Panc1 (cell line): ENCODE measurements at regions not wholly inside any gene's neighbourhood (a gene's known extent, or its start where the extent isn't known, plus 50 kb on each side); places are given as distances from the start of the nearest gene placed in this dataset.
"Not testable (repeated sequence)": the region's sequence is repeated elsewhere in the genome, so short reads cannot be mapped to it uniquely, and the experiment has no call there.

Experiments used
- ATAC-seq: fragments of 200-7000 bp; cut with Tn5 transposase; 2 replicates; pipeline ENCODE4 v1.9.1; 2020; ENCODE audit warnings: mild to moderate bottlenecking, moderate library complexity
- BruUV-seq: library from RNA; stranded (reverse); fragments of 400-500 nt; replicated peaks from 2 replicates; lab custom pipeline; 2021; lab: Mats Ljungman, UMichigan
- CTCF ChIA-PET: fragments of 300-600 bp; sonication (Branson Sonifier 250); formaldehyde crosslinking; loops from one replicate; lab custom pipeline; 2022; ENCODE audit warnings: antibody characterized with exemption; lab: Charles Lee
- POLR2A ChIA-PET: fragments of 300-600 bp; sonication (Branson Sonifier 250); formaldehyde crosslinking; loops from one replicate; lab custom pipeline; 2022; ENCODE audit warnings: antibody characterized with exemption; lab: Charles Lee
- DNase-seq: peaks from one replicate; pipeline ENCODE4 v3.0.0-alpha.2; 2010; ENCODE audit warnings: low read depth, low spot score
- H3K27ac ChIP-seq: 2 replicates; pipeline ENCODE4 v1.5.1; 2011; ENCODE audit warnings: mild to moderate bottlenecking, low read length, inconsistent platforms
- H3K27me3 ChIP-seq: fragments of 200-500 bp; sonication (Bioruptor generic); 2 replicates; pipeline ENCODE4 v1.6.0; 2014; ENCODE audit warnings: low read length, inconsistent platforms; ENCODE audit not compliant: control insufficient read depth, insufficient read depth
- H3K36me3 ChIP-seq: fragments of 200-500 bp; sonication (Bioruptor generic); 2 replicates; pipeline ENCODE4 v1.5.1; 2014; ENCODE audit warnings: inconsistent platforms, mild to moderate bottlenecking, low read length, moderate library complexity; ENCODE audit not compliant: control insufficient read depth, insufficient read depth
- H3K4me1 ChIP-seq: 2 replicates; pipeline ENCODE4 v1.5.1; 2011; ENCODE audit warnings: inconsistent platforms, mild to moderate bottlenecking, low read length, moderate library complexity; ENCODE audit not compliant: control insufficient read depth, insufficient read depth
- H3K4me3 ChIP-seq, 2 experiments: 2 replicates each; pipeline ENCODE4 v1.5.1; 2011 to 2012; ENCODE audit warnings: low read depth in 2 of 2, low read length in 2 of 2, mild to moderate bottlenecking in 2 of 2, inconsistent platforms in 1 of 2, moderate library complexity in 1 of 2
- H3K9me3 ChIP-seq: fragments of 200-500 bp; sonication (Bioruptor generic); 2 replicates; pipeline ENCODE4 v1.5.1; 2014; ENCODE audit warnings: low read depth, mild to moderate bottlenecking, inconsistent platforms, low read length, moderate library complexity; ENCODE audit not compliant: control insufficient read depth, insufficient read depth
- POLR2AphosphoS5 ChIP-seq: IDR thresholded peaks from 2 replicates; pipeline ENCODE4 v1.6.1; 2012; ENCODE audit warnings: mild to moderate bottlenecking, low read depth, low read length, moderate library complexity
- SIN3A ChIP-seq: IDR thresholded peaks from 2 replicates; pipeline ENCODE4 v1.6.1; 2012; ENCODE audit warnings: low read depth, mild to moderate bottlenecking, low read length, moderate library complexity, borderline replicate concordance; ENCODE audit not compliant: insufficient read depth
- TCF7L2 ChIP-seq: IDR thresholded peaks from 2 replicates; pipeline ENCODE4 v1.6.1; 2011; ENCODE audit warnings: mild to moderate bottlenecking, low read depth, low read length, inconsistent platforms
- in situ Hi-C: cut with HindIII; loops from 2 replicates; pipeline ENCODE4 v1.10.0; 2016; ENCODE audit warnings: low sequenced_read_pairs, low pct_unique_long_range_greater_than_20kb
- intact Hi-C: fragments of 100-400 bp; cut with micrococcal nuclease; formaldehyde crosslinking; loops from one replicate; pipeline ENCODE4 v1.10.0; 2022; ENCODE audit not compliant: unreplicated experiment
- TF ChIP-seq, protein P1 (sequence below): fragments of 450-650 bp; IDR thresholded peaks from 2 replicates; pipeline ENCODE4 v1.5.1; 2017; ENCODE audit warnings: mild to moderate bottlenecking
- TF ChIP-seq, protein P2 (sequence below), 2 experiments: IDR thresholded peaks; 2 replicates each; pipeline ENCODE4 v1.6.1; 2011 to 2012; ENCODE audit warnings: low read depth in 2 of 2, control low read depth in 1 of 2, low read length in 1 of 2, mild to moderate bottlenecking in 1 of 2, moderate library complexity in 1 of 2; ENCODE audit not compliant: insufficient read depth in 1 of 2

DNA sequence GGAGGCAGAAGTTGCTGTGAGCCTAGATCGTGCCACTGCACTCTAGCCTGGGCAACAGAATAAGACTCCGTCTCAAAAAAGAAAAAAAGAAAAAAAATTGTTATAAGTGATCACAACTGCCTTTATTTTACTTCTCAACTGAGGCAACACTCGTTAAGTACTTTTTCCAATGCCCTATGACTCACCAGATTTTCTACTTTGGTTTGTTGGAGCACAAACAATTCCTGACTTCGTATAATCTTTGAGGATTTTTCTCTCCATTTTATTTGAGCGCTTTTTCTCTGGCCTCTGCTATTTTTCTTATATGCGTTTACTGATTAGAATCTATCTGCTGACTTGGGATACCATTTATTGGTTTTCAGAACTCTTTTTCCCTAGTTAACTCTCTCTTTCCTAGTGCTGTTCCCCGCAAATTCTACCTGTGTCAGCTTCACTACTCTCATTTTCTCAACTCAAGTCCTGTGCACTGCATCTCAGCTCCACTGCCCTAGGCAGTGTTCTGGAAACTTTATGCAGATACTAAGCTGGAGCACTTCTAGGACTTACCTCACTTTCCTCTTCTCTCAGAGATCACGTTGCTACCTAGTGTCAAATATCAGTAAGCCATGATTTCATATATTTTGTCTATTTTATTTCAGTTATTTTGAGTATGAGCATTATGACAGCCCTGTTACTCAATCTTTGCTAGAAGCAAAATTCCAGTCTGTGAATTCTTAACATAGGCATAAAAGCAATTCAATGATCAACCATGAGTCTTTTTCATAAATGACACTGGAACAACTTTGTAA, 1120.1 kb upstream of the CITED2 start:
- H3K27me3 ChIP-seq = no peaks in the 10 kb centered on the region
- H3K9me3 ChIP-seq = no peaks in the 10 kb centered on the region; the same call in 1 of the 2 replicates
- POLR2A ChIA-PET = no interaction called here
- no peak overlapping the region; the same call in 1 of the 2 replicates for H3K27ac ChIP-seq
- BruUV-seq = no TSS peak
- ATAC-seq (no peak), DNase-seq (no peak)
- in situ Hi-C loops = no loop called here
- H3K36me3 ChIP-seq = no peaks in the 10 kb centered on the region
- CTCF ChIA-PET = no interaction called here
- intact Hi-C loops = no loop called here
- TF ChIP-seq, protein P1, sequence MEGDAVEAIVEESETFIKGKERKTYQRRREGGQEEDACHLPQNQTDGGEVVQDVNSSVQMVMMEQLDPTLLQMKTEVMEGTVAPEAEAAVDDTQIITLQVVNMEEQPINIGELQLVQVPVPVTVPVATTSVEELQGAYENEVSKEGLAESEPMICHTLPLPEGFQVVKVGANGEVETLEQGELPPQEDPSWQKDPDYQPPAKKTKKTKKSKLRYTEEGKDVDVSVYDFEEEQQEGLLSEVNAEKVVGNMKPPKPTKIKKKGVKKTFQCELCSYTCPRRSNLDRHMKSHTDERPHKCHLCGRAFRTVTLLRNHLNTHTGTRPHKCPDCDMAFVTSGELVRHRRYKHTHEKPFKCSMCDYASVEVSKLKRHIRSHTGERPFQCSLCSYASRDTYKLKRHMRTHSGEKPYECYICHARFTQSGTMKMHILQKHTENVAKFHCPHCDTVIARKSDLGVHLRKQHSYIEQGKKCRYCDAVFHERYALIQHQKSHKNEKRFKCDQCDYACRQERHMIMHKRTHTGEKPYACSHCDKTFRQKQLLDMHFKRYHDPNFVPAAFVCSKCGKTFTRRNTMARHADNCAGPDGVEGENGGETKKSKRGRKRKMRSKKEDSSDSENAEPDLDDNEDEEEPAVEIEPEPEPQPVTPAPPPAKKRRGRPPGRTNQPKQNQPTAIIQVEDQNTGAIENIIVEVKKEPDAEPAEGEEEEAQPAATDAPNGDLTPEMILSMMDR = no peak
- TF ChIP-seq TCF7L2 = no peak
- TF ChIP-seq POLR2AphosphoS5 = no peak
- TF ChIP-seq, protein P2, sequence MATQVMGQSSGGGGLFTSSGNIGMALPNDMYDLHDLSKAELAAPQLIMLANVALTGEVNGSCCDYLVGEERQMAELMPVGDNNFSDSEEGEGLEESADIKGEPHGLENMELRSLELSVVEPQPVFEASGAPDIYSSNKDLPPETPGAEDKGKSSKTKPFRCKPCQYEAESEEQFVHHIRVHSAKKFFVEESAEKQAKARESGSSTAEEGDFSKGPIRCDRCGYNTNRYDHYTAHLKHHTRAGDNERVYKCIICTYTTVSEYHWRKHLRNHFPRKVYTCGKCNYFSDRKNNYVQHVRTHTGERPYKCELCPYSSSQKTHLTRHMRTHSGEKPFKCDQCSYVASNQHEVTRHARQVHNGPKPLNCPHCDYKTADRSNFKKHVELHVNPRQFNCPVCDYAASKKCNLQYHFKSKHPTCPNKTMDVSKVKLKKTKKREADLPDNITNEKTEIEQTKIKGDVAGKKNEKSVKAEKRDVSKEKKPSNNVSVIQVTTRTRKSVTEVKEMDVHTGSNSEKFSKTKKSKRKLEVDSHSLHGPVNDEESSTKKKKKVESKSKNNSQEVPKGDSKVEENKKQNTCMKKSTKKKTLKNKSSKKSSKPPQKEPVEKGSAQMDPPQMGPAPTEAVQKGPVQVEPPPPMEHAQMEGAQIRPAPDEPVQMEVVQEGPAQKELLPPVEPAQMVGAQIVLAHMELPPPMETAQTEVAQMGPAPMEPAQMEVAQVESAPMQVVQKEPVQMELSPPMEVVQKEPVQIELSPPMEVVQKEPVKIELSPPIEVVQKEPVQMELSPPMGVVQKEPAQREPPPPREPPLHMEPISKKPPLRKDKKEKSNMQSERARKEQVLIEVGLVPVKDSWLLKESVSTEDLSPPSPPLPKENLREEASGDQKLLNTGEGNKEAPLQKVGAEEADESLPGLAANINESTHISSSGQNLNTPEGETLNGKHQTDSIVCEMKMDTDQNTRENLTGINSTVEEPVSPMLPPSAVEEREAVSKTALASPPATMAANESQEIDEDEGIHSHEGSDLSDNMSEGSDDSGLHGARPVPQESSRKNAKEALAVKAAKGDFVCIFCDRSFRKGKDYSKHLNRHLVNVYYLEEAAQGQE (IDR thresholded peaks at IDR 0.05; ENCODE audit: insufficient read depth in 1 of 2, low read depth in 2 of 2, low read length in 1 of 2) = no peak
- no peak for TF ChIP-seq SIN3A
- no peak overlapping the region for H3K4me3 ChIP-seq
- no peaks in the 10 kb centered on the region for H3K4me1 ChIP-seq

DNA sequence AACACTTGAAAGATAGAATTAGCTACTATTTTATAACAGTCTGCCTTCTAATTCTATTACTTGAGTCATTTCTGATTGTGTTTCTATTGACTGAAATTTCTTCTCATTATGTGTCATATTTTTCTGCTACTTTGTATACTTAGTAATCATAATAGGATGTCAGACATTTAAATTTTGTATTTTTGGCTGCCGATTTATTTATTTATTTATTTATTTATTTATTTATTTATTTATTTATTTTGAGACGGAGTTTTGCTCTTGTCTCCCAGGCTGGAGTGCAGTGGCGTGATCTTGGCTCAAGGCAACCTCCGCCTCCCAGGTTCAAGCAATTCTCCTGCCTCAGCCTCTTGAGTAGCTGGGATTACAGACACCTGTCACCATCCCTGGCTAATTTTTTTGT, 1119.0 kb upstream of the CITED2 start:
- POLR2A ChIA-PET, CTCF ChIA-PET, in situ Hi-C loops: not testable (repeated sequence)

DNA sequence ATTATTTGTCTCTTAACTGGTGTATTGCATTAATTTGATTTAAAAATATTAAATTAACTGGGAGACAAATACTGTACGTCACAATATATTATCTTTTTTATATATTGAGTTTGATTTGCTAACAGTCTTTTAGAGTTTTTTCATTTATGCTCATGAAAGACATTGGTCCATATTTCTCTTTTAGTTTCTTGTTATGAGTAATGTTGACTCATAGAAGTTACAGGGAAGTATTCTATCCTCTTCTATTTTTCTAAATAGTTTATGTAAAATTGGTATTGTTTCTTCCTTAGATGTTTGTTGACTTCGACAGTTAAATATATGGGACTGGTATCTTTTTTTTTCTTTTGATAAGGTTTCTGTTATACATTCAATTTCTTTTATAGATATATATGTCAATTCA, 1115.6 kb upstream of the CITED2 start:
- POLR2A ChIA-PET = no interaction called here
- Histone ChIP-seq H3K36me3 (no peaks in the 10 kb centered on the region), H3K27me3 (no peaks in the 10 kb centered on the region), H3K4me3 (no peak overlapping the region), H3K27ac (no peak overlapping the region), H3K4me1 (peaks cover 6% of the 10 kb centered on the region; the same call in 1 of the 2 replicates), H3K9me3 (peaks cover 8% of the 10 kb centered on the region; the same call in 1 of the 2 replicates)
- CTCF ChIA-PET = no interaction called here
- ATAC-seq = no peak
- intact Hi-C loops = no loop called here
- no peak for DNase-seq
- TF ChIP-seq POLR2AphosphoS5 (no peak), TCF7L2 (no peak), SIN3A (no peak)
- TF ChIP-seq, protein P1 = no peak
- TF ChIP-seq, protein P2 (IDR thresholded peaks at IDR 0.05; ENCODE audit: insufficient read depth in 1 of 2, low read depth in 2 of 2, low read length in 1 of 2) = no peak
- BruUV-seq = no TSS peak
- in situ Hi-C loops = no loop called here

More for the DNA sequence above, 1119.0 kb upstream of the CITED2 start:
- BruUV-seq, ATAC-seq, intact Hi-C loops, H3K4me3 ChIP-seq, H3K27me3 ChIP-seq, H3K4me1 ChIP-seq, H3K36me3 ChIP-seq, DNase-seq, H3K9me3 ChIP-seq, H3K27ac ChIP-seq: not testable (repeated sequence)
